Natural killer cell (primary cell): ENCODE measurements at regions not wholly inside any gene's neighbourhood (a gene's known extent, or its start where the extent isn't known, plus 50 kb on each side); places are given as distances from the start of the nearest gene placed in this dataset.

Experiments used
- ATAC-seq, 3 donors: fragments of 150-1000 bp in 2 of 3; fragments of 200-7000 bp in 1 of 3; cut with Tn5 transposase; 1 replicate in 1 of 3; 2 replicates in 2 of 3; pipeline ENCODE4 v1.10.0; 2021; ENCODE audit warnings: mild to moderate bottlenecking in 2 of 3, moderate library complexity in 2 of 3
- DNase-seq, 2 donors: peaks; one replicate each; pipeline versions ENCODE4 v3.0.0 to v3.0.0-alpha.2; 2013 to 2021; ENCODE audit warnings: mixed read lengths in 1 of 2
- H3K27ac ChIP-seq: one replicate; pipeline ENCODE4 v1.5.1; 2013; ENCODE audit warnings: mild to moderate bottlenecking, low read length
- H3K27me3 ChIP-seq: one replicate; pipeline ENCODE4 v1.6.1; 2013; ENCODE audit warnings: low read length; ENCODE audit not compliant: control insufficient read depth, insufficient read depth
- H3K36me3 ChIP-seq: one replicate; pipeline ENCODE4 v1.6.1; 2013; ENCODE audit warnings: low read length; ENCODE audit not compliant: control insufficient read depth, insufficient read depth
- H3K4me1 ChIP-seq: one replicate; pipeline ENCODE4 v1.6.1; 2013; ENCODE audit warnings: low read length; ENCODE audit not compliant: control insufficient read depth, insufficient read depth
- H3K4me3 ChIP-seq: one replicate; pipeline ENCODE4 v1.5.1; 2013; ENCODE audit warnings: low read length
- H3K9me3 ChIP-seq: one replicate; pipeline ENCODE4 v1.6.1; 2013; ENCODE audit warnings: low read length; ENCODE audit not compliant: control insufficient read depth, insufficient read depth
- H3K27ac Mint-ChIP-seq, 2 donors: one replicate each; pipeline ENCODE4 v1.8.0; 2022; ENCODE audit warnings: mild to moderate bottlenecking in 2 of 2, mixed read lengths in 2 of 2, moderate library complexity in 1 of 2
- H3K27me3 Mint-ChIP-seq, 2 donors: one replicate each; pipeline ENCODE4 v1.8.0; 2022; ENCODE audit warnings: low read depth in 2 of 2, mixed read lengths in 2 of 2
- H3K36me3 Mint-ChIP-seq: one replicate; pipeline ENCODE4 v1.8.0; 2022; ENCODE audit warnings: mixed read lengths
- H3K4me1 Mint-ChIP-seq, 2 donors: one replicate each; pipeline ENCODE4 v1.8.0; 2022; ENCODE audit warnings: mixed read lengths in 2 of 2
- H3K4me3 Mint-ChIP-seq: one replicate; pipeline ENCODE4 v1.8.0; 2022; ENCODE audit warnings: mild to moderate bottlenecking, moderate library complexity, mixed read lengths
- H3K9me3 Mint-ChIP-seq, 2 donors: one replicate each; pipeline ENCODE4 v1.8.0; 2022; ENCODE audit warnings: mixed read lengths in 2 of 2
- CTCF ChIP-seq: fragments of 200-600 bp; IDR thresholded peaks from one replicate; pipeline ENCODE4 v1.8.0; 2022; ENCODE audit warnings: antibody characterized with exemption
- WGBS: methylation state at CpG from one replicate; pipeline ENCODE4 v1.1.7; 2013; ENCODE audit warnings: missing lambda C conversion rate; ENCODE audit not compliant: insufficient coverage; 5-methylcytosine and 5-hydroxymethylcytosine counted together
- intact Hi-C: fragments of 100-400 bp; cut with micrococcal nuclease; formaldehyde crosslinking; loops from one replicate; pipeline ENCODE4 v1.14.2; 2022

DNA sequence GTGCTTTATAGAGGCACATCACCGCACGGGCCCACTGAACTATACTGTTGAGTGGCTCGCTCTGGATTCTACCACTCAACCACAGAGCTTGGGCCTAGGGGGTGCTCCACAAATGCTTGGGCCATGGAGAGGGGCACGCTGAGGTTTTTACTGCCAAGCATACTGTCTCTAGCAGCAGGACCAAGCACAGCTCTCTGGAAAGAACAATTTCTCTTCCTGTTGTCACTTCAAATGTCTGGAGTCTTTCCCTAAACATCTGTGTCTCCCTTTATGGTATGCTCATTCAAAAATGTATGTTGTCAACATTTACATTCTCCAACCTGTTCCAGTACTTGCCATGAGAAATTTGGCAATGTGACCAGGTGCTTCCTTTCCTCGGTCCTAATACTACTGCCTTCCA, 114.7 kb upstream of the TPM1 start:
- Mint-ChIP-seq H3K27me3 (peaks cover 30 to 36% of the 10 kb centered on the region in 2 donors), H3K27ac (no peak overlapping the region), H3K9me3 (no peaks in the 10 kb centered on the region), H3K4me1 (no peaks in the 10 kb centered on the region), H3K36me3 (no peaks in the 10 kb centered on the region), H3K4me3 (no peak overlapping the region)
- no peak for TF ChIP-seq CTCF
- intact Hi-C loops, result no loop called here
- no peak for ATAC-seq
- Histone ChIP-seq H3K4me1 (no peaks in the 10 kb centered on the region), H3K27ac (no peak overlapping the region), H3K9me3 (no peaks in the 10 kb centered on the region), H3K4me3 (no peak overlapping the region), H3K27me3 (peaks cover 3% of the 10 kb centered on the region), H3K36me3 (no peaks in the 10 kb centered on the region)
- no peak for DNase-seq
- 90% methylated on average over 5 of the region's 5 CpGs for WGBS

DNA sequence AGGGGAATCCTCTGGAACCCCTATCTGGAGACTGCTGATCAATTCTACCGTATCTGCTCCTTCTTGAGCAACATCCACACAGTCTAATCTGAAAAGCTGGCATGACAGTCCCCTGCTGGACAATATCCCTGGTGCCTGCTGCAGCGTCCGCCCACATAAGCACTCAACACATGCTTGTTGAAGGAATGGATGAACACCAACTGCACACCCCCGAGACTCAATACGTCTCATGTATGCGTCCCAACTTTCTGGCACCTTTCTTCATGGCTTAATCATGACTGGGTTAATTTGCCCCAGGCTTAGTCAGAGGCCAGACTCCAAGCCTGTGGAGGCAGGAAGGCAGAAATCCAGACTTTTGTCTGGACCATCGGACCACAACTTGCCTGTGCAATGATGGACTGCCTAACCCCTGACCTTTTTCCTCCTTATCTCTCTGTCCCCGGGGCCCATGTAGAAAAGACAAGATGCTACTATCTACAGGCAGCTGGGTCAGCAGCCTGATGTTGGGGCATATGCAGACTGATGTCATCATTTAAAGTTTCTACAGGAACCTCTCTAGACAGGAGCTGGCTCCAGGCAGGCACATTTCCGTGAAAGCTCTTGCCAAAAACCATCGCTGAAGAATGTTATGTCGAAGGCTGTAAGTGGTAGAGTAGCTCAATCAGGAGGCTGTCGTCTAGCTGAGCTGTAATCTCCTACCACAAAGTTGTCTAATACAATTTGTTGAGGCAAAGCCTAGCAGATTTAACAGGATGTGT, 114.1 kb upstream of the TPM1 start:
- ATAC-seq, result no peak
- H3K4me3 ChIP-seq, result no peak overlapping the region
- no peak for TF ChIP-seq CTCF
- no peak for DNase-seq
- no peaks in the 10 kb centered on the region for H3K36me3 ChIP-seq
- Mint-ChIP-seq H3K4me1 (no peaks in the 10 kb centered on the region), H3K27ac (no peak overlapping the region), H3K36me3 (no peaks in the 10 kb centered on the region), H3K9me3 (no peaks in the 10 kb centered on the region), H3K27me3 (peaks cover 27 to 30% of the 10 kb centered on the region in 2 donors), H3K4me3 (no peak overlapping the region)
- peaks cover 3% of the 10 kb centered on the region for H3K27me3 ChIP-seq
- 89% methylated on average over 12 of the region's 12 CpGs for WGBS
- no peak overlapping the region for H3K27ac ChIP-seq
- intact Hi-C loops, result no loop called here
- H3K9me3 ChIP-seq, result no peaks in the 10 kb centered on the region
- no peaks in the 10 kb centered on the region for H3K4me1 ChIP-seq

DNA sequence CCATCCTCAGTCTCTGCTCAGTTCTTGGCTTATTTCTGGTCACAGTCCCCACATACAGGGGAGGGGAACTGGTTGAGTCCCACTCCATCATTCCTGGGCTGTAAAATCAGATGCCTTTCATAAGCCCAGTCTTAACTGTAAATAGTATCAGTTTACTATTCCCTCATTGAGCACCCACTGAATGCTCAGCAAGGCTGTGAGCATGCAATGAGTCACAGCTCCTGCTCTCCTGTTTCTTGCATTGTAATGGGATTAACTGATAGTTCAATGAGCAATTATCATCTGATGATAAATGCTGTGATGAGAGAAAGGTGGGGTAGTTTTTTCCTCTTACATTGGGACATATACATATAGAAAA, 113.6 kb upstream of the TPM1 start:
- Histone ChIP-seq H3K36me3 (no peaks in the 10 kb centered on the region), H3K4me1 (no peaks in the 10 kb centered on the region), H3K9me3 (no peaks in the 10 kb centered on the region), H3K27me3 (peaks cover 3% of the 10 kb centered on the region), H3K27ac (no peak overlapping the region), H3K4me3 (no peak overlapping the region)
- no peak for TF ChIP-seq CTCF
- ATAC-seq (no peak), DNase-seq (no peak)
- intact Hi-C loops, result no loop called here
- Mint-ChIP-seq H3K4me3 (no peak overlapping the region), H3K27me3 (peaks cover 24 to 31% of the 10 kb centered on the region in 2 donors), H3K27ac (no peak overlapping the region), H3K4me1 (no peaks in the 10 kb centered on the region), H3K36me3 (no peaks in the 10 kb centered on the region), H3K9me3 (no peaks in the 10 kb centered on the region)

GRCh38 chr15:62931650-62932049, 110.9 kb upstream of the TPM1 start:
- no peaks in the 10 kb centered on the region for H3K36me3 ChIP-seq
- no peaks in the 10 kb centered on the region for H3K9me3 ChIP-seq
- no peak for TF ChIP-seq CTCF
- H3K27me3 ChIP-seq, result peaks cover 3% of the 10 kb centered on the region
- WGBS, result no CpG with 5 or more reads among the region's 1 CpG
- Mint-ChIP-seq H3K9me3 (no peaks in the 10 kb centered on the region), H3K36me3 (no peaks in the 10 kb centered on the region), H3K4me1 (no peaks in the 10 kb centered on the region), H3K4me3 (no peak overlapping the region), H3K27me3 (peaks cover 26 to 44% of the 10 kb centered on the region in 2 donors), H3K27ac (no peak overlapping the region)
- no peak for DNase-seq
- H3K4me1 ChIP-seq, result no peaks in the 10 kb centered on the region
- intact Hi-C loops, result no loop called here
- no peak for ATAC-seq
- no peak overlapping the region for H3K27ac ChIP-seq
- H3K4me3 ChIP-seq, result no peak overlapping the region
